ENCODE measurements at regions not wholly inside any gene's neighbourhood (a gene's known extent, or its start where the extent isn't known, plus 50 kb on each side); places are given as distances from the start of the nearest gene placed in this dataset.

DNA sequence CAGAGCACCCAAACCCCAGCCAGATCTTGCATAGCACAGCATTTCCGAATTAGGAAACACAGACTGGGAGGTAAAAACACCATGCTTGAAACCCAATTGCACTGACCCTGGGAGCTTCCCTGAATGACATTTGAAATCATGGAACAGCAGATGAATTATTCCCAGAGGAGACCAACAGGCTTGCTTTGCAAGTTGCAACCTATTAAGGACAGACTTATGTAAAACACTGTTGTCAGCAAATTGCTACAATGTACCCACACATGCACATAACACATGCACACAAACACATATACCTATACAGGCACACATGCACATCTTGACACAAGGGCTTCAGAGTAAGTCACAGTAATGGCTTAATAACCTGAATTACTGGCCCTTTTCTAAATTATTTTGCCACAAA, 984.8 kb downstream of the DNAH5 start:
- Mint-ChIP-seq H3K9me3 (no peaks in the 10 kb centered on the region), H3K27ac (no peak overlapping the region), H3K4me1 (peaks cover 15% of the 10 kb centered on the region), H3K27me3 (ENCODE audit: insufficient read depth, low read depth, poor library complexity) (no peaks in the 10 kb centered on the region), H3K4me3 (no peak overlapping the region), H3K36me3 (ENCODE audit: low read depth) (no peaks in the 10 kb centered on the region)
- Histone ChIP-seq H3F3A (replicated peaks; ENCODE audit: low read depth) (no peaks in the 10 kb centered on the region), H2AFZ (no peak overlapping the region), H3K27ac (ENCODE audit: low read depth) (no peak overlapping the region), H3K4me3 (no peak overlapping the region), H4K20me1 (replicated peaks; ENCODE audit: insufficient read depth) (no peaks in the 10 kb centered on the region), H3K9me2 (ENCODE audit: insufficient read depth) (no peaks in the 10 kb centered on the region), H3K4me2 (no peak overlapping the region), H3K4me1 (ENCODE audit: insufficient read depth) (0 out of 2 replicates have a peak, but pooled peaks cover 6% of the 10 kb centered on the region), H3K27me3 (ENCODE audit: insufficient read depth) (no peaks in the 10 kb centered on the region), H3K79me2 (replicated peaks; ENCODE audit: insufficient read depth) (no peaks in the 10 kb centered on the region), H3K36me3 (ENCODE audit: insufficient read depth) (no peaks in the 10 kb centered on the region)
- TF ChIP-seq CREB1 (CRISPR knock-in tag; IDR thresholded peaks at IDR 0.05; ENCODE audit: low read depth) = no peak
- no peak for TF ChIP-seq ZNF114 (CRISPR knock-in tag; IDR thresholded peaks at IDR 0.05)
- TF ChIP-seq ZNF331 (CRISPR knock-in tag; IDR thresholded peaks at IDR 0.05; ENCODE audit: low read depth) = no peak
- TF ChIP-seq EZH2phosphoT487 (IDR thresholded peaks at IDR 0.05; ENCODE audit: unreplicated experiment) = no peak
- TF ChIP-seq JUNB (IDR thresholded peaks at IDR 0.05; ENCODE audit: unreplicated experiment) = no peak
- TF ChIP-seq EZH2 (IDR thresholded peaks at IDR 0.05; ENCODE audit: low read depth, unreplicated experiment) = no peak
- TF ChIP-seq POLR2AphosphoS5 (IDR thresholded peaks at IDR 0.05; ENCODE audit: low read depth) = no peak
- TF ChIP-seq, protein P1, sequence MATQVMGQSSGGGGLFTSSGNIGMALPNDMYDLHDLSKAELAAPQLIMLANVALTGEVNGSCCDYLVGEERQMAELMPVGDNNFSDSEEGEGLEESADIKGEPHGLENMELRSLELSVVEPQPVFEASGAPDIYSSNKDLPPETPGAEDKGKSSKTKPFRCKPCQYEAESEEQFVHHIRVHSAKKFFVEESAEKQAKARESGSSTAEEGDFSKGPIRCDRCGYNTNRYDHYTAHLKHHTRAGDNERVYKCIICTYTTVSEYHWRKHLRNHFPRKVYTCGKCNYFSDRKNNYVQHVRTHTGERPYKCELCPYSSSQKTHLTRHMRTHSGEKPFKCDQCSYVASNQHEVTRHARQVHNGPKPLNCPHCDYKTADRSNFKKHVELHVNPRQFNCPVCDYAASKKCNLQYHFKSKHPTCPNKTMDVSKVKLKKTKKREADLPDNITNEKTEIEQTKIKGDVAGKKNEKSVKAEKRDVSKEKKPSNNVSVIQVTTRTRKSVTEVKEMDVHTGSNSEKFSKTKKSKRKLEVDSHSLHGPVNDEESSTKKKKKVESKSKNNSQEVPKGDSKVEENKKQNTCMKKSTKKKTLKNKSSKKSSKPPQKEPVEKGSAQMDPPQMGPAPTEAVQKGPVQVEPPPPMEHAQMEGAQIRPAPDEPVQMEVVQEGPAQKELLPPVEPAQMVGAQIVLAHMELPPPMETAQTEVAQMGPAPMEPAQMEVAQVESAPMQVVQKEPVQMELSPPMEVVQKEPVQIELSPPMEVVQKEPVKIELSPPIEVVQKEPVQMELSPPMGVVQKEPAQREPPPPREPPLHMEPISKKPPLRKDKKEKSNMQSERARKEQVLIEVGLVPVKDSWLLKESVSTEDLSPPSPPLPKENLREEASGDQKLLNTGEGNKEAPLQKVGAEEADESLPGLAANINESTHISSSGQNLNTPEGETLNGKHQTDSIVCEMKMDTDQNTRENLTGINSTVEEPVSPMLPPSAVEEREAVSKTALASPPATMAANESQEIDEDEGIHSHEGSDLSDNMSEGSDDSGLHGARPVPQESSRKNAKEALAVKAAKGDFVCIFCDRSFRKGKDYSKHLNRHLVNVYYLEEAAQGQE (IDR thresholded peaks at IDR 0.05; ENCODE audit: unreplicated experiment) = no peak
- TF ChIP-seq, protein P2, sequence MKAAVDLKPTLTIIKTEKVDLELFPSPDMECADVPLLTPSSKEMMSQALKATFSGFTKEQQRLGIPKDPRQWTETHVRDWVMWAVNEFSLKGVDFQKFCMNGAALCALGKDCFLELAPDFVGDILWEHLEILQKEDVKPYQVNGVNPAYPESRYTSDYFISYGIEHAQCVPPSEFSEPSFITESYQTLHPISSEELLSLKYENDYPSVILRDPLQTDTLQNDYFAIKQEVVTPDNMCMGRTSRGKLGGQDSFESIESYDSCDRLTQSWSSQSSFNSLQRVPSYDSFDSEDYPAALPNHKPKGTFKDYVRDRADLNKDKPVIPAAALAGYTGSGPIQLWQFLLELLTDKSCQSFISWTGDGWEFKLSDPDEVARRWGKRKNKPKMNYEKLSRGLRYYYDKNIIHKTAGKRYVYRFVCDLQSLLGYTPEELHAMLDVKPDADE (IDR thresholded peaks at IDR 0.05) = no peak
- no peak for TF ChIP-seq NANOG (IDR thresholded peaks at IDR 0.05; ENCODE audit: borderline replicate concordance)
- TF ChIP-seq, protein P3, sequence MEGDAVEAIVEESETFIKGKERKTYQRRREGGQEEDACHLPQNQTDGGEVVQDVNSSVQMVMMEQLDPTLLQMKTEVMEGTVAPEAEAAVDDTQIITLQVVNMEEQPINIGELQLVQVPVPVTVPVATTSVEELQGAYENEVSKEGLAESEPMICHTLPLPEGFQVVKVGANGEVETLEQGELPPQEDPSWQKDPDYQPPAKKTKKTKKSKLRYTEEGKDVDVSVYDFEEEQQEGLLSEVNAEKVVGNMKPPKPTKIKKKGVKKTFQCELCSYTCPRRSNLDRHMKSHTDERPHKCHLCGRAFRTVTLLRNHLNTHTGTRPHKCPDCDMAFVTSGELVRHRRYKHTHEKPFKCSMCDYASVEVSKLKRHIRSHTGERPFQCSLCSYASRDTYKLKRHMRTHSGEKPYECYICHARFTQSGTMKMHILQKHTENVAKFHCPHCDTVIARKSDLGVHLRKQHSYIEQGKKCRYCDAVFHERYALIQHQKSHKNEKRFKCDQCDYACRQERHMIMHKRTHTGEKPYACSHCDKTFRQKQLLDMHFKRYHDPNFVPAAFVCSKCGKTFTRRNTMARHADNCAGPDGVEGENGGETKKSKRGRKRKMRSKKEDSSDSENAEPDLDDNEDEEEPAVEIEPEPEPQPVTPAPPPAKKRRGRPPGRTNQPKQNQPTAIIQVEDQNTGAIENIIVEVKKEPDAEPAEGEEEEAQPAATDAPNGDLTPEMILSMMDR (conservative IDR thresholded peaks at IDR 0.05; ENCODE audit: low read depth in 2 of 2) = no peak
- TF ChIP-seq, protein P4, sequence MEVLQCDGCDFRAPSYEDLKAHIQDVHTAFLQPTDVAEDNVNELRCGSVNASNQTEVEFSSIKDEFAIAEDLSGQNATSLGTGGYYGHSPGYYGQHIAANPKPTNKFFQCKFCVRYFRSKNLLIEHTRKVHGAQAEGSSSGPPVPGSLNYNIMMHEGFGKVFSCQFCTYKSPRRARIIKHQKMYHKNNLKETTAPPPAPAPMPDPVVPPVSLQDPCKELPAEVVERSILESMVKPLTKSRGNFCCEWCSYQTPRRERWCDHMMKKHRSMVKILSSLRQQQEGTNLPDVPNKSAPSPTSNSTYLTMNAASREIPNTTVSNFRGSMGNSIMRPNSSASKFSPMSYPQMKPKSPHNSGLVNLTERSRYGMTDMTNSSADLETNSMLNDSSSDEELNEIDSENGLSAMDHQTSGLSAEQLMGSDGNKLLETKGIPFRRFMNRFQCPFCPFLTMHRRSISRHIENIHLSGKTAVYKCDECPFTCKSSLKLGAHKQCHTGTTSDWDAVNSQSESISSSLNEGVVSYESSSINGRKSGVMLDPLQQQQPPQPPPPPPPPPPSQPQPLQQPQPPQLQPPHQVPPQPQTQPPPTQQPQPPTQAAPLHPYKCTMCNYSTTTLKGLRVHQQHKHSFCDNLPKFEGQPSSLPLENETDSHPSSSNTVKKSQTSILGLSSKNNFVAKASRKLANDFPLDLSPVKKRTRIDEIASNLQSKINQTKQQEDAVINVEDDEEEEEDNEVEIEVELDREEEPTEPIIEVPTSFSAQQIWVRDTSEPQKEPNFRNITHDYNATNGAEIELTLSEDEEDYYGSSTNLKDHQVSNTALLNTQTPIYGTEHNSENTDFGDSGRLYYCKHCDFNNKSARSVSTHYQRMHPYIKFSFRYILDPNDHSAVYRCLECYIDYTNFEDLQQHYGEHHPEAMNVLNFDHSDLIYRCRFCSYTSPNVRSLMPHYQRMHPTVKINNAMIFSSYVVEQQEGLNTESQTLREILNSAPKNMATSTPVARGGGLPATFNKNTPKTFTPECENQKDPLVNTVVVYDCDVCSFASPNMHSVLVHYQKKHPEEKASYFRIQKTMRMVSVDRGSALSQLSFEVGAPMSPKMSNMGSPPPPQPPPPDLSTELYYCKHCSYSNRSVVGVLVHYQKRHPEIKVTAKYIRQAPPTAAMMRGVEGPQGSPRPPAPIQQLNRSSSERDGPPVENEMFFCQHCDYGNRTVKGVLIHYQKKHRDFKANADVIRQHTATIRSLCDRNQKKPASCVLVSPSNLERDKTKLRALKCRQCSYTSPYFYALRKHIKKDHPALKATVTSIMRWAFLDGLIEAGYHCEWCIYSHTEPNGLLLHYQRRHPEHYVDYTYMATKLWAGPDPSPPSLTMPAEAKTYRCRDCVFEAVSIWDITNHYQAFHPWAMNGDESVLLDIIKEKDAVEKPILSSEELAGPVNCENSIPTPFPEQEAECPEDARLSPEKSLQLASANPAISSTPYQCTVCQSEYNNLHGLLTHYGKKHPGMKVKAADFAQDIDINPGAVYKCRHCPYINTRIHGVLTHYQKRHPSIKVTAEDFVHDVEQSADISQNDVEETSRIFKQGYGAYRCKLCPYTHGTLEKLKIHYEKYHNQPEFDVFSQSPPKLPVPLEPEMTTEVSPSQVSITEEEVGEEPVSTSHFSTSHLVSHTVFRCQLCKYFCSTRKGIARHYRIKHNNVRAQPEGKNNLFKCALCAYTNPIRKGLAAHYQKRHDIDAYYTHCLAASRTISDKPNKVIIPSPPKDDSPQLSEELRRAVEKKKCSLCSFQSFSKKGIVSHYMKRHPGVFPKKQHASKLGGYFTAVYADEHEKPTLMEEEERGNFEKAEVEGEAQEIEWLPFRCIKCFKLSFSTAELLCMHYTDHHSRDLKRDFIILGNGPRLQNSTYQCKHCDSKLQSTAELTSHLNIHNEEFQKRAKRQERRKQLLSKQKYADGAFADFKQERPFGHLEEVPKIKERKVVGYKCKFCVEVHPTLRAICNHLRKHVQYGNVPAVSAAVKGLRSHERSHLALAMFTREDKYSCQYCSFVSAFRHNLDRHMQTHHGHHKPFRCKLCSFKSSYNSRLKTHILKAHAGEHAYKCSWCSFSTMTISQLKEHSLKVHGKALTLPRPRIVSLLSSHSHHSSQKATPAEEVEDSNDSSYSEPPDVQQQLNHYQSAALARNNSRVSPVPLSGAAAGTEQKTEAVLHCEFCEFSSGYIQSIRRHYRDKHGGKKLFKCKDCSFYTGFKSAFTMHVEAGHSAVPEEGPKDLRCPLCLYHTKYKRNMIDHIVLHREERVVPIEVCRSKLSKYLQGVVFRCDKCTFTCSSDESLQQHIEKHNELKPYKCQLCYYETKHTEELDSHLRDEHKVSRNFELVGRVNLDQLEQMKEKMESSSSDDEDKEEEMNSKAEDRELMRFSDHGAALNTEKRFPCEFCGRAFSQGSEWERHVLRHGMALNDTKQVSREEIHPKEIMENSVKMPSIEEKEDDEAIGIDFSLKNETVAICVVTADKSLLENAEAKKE (CRISPR knock-in tag; IDR thresholded peaks at IDR 0.05) = no peak
- TF ChIP-seq STAT1 (IDR thresholded peaks at IDR 0.05; ENCODE audit: unreplicated experiment) = no peak
- DNase-seq (ENCODE audit: low spot score) (no peak), ATAC-seq (no peak)

All from GM23338 (cell line).